Spleen (tissue), 7 donors: ENCODE measurements at regions not wholly inside any gene's neighbourhood (a gene's known extent, or its start where the extent isn't known, plus 50 kb on each side); places are given as distances from the start of the nearest gene placed in this dataset.

Source experiments
- CTCF ChIP-seq, 11 experiments: fragments of 200-600 bp in 7 of 11; fragments of 450-650 bp in 4 of 11; sonication (generic) in 4 of 11; IDR thresholded peaks in 8 of 11; conservative IDR thresholded peaks in 3 of 11; 1 replicate in 7 of 11; 2 replicates in 4 of 11; pipeline versions ENCODE4 v1.4.0 to v1.8.0; 2016 to 2021; ENCODE audit warnings: antibody characterized with exemption in 11 of 11, inconsistent platforms in 4 of 11, mild to moderate bottlenecking in 1 of 11
- POLR2AphosphoS5 ChIP-seq, 3 donors: sonication (generic); formaldehyde crosslinking; IDR thresholded peaks; one replicate each; pipeline ENCODE4 v1.5.1; 2017; ENCODE audit warnings: antibody characterized with exemption in 3 of 3
- donor health status: DM: no; HTN: no; CAD: no; lungs with moderate emphysema.
- donor health status: DM: no; HTN: no; CAD: no.
- donor health status: DM: no; HTN: no; CAD: no.

DNA sequence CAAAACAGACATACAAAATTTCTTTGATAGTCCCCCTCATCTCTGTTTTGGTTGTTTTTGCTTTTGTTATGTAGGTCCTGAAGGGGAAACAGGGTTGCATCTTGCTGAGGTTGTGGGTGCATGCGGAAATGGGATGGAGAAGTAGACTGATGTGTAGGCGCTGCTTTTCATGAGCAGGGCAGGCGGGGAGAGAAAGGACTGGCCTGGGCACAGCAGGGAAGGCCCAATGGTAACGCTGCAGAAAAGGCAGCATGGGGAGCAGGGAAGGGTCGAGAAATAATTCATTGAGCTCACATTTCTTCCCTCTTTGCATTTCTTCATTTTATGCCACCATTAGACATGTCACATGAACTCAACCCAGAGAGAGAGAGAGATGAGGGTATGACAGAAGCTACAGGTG lies 74.3 kb upstream of the CCN2 start:
- TF ChIP-seq CTCF (IDR thresholded peaks at IDR 0.05 in 8 of 11, conservative IDR thresholded peaks at IDR 0.05 in 3 of 11) (no peak), POLR2AphosphoS5 (IDR thresholded peaks at IDR 0.05) (no peak)
